CD8-positive, alpha-beta memory T cell (primary cell): ENCODE measurements at regions not wholly inside any gene's neighbourhood (a gene's known extent, or its start where the extent isn't known, plus 50 kb on each side); places are given as distances from the start of the nearest gene placed in this dataset.

Source experiments
- CTCF ChIA-PET: fragments of 350-600 bp; sonication (Branson Sonifier 250); formaldehyde crosslinking; loops from one replicate; lab custom pipeline; 2021; ENCODE audit warnings: antibody characterized with exemption; lab: Charles Lee
- POLR2A ChIA-PET: fragments of 350-600 bp; sonication (Branson Sonifier 250); formaldehyde crosslinking; loops from one replicate; lab custom pipeline; 2021; ENCODE audit warnings: antibody characterized with exemption; lab: Charles Lee
- DNase-seq, 5 donors: peaks; one replicate each; pipeline versions ENCODE4 v3.0.0 to v3.0.0-alpha.2; 2020 to 2022; ENCODE audit warnings: mixed read lengths in 1 of 5
- H3K27ac ChIP-seq: one replicate; pipeline ENCODE4 v1.7.0; 2013; ENCODE audit warnings: low read depth, mild to moderate bottlenecking, low read length, moderate library complexity
- H3K27me3 ChIP-seq: 2 replicates; pipeline ENCODE4 v1.7.0; 2013; ENCODE audit warnings: low read length, mild to moderate bottlenecking; ENCODE audit not compliant: insufficient read depth, poor library complexity, severe bottlenecking
- H3K36me3 ChIP-seq: 2 replicates; pipeline ENCODE4 v1.7.0; 2013; ENCODE audit warnings: mild to moderate bottlenecking, low read length, moderate library complexity; ENCODE audit not compliant: insufficient read depth
- H3K4me1 ChIP-seq: 2 replicates; pipeline ENCODE4 v1.7.0; 2013; ENCODE audit warnings: mild to moderate bottlenecking, low read length, moderate library complexity; ENCODE audit not compliant: insufficient read depth
- H3K4me3 ChIP-seq: 2 replicates; pipeline ENCODE4 v1.7.0; 2013; ENCODE audit warnings: mild to moderate bottlenecking, low read length
- H3K9me3 ChIP-seq: 2 replicates; pipeline ENCODE4 v1.7.0; 2013; ENCODE audit warnings: mild to moderate bottlenecking, low read length
- H3K27ac Mint-ChIP-seq, 8 donors: one replicate each; pipeline ENCODE4 v1.8.0; 2020 to 2021; ENCODE audit warnings: mixed read lengths in 8 of 8, mild to moderate bottlenecking in 6 of 8, inconsistent platforms in 3 of 8, moderate library complexity in 3 of 8
- H3K27me3 Mint-ChIP-seq, 2 donors: one replicate each; pipeline ENCODE4 v1.8.0; 2020 to 2021; ENCODE audit warnings: mixed read lengths in 2 of 2, mild to moderate bottlenecking in 1 of 2, moderate library complexity in 1 of 2
- H3K36me3 Mint-ChIP-seq, 3 donors: one replicate each; pipeline ENCODE4 v1.8.0; 2020 to 2021; ENCODE audit warnings: mixed read lengths in 3 of 3, inconsistent platforms in 1 of 3, mild to moderate bottlenecking in 1 of 3
- H3K4me1 Mint-ChIP-seq, 3 donors: one replicate each; pipeline ENCODE4 v1.8.0; 2020 to 2021; ENCODE audit warnings: mixed read lengths in 3 of 3, inconsistent platforms in 1 of 3, mild to moderate bottlenecking in 1 of 3
- H3K4me3 Mint-ChIP-seq, 7 donors: one replicate each; pipeline ENCODE4 v1.8.0; 2020 to 2021; ENCODE audit warnings: mixed read lengths in 7 of 7, mild to moderate bottlenecking in 6 of 7, moderate library complexity in 4 of 7, inconsistent platforms in 2 of 7
- H3K9me3 Mint-ChIP-seq, 5 donors: one replicate each; pipeline ENCODE4 v1.8.0; 2020 to 2022; ENCODE audit warnings: mixed read lengths in 5 of 5, mild to moderate bottlenecking in 3 of 5, moderate library complexity in 2 of 5, inconsistent platforms in 1 of 5

DNA sequence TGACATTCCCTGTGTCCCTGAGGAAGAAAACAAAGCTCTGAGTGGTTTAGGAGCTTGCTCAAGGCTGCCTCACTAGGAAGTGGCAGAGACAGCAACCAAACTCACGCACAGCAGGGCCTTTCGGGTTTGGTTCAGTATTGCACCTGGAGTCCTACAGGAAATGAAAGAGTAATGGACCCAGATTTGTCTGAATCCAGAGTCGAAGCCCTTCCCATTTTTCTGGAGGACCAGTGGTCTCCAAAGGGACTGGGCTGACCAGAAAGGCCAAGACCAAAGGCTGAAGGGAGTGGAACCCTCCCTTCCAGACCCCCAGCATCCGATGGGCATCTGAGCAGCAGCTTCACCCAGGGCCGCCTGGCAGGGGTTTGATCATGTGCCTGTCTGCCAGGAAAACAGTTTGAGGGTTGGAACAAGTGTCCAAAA is 85.5 kb upstream of the RPL38 start:
- POLR2A ChIA-PET: no interaction called here
- CTCF ChIA-PET: no interaction called here
- DNase-seq: no peak
- no peaks in the 10 kb centered on the region for H3K9me3 ChIP-seq
- H3K36me3 ChIP-seq: no peaks in the 10 kb centered on the region
- H3K4me1 ChIP-seq: no peaks in the 10 kb centered on the region
- H3K4me3 ChIP-seq: no peak overlapping the region
- Mint-ChIP-seq H3K4me3 (no peak overlapping the region), H3K27me3 (peaks cover 0 to 56% of the 10 kb centered on the region in 2 donors), H3K4me1 (no peaks in the 10 kb centered on the region), H3K9me3 (peaks cover 0 to 1% (median 0%) of the 10 kb centered on the region in 5 donors), H3K27ac (no peak overlapping the region), H3K36me3 (no peaks in the 10 kb centered on the region)
- H3K27ac ChIP-seq: no peak overlapping the region
- peaks cover 3% of the 10 kb centered on the region for H3K27me3 ChIP-seq

DNA sequence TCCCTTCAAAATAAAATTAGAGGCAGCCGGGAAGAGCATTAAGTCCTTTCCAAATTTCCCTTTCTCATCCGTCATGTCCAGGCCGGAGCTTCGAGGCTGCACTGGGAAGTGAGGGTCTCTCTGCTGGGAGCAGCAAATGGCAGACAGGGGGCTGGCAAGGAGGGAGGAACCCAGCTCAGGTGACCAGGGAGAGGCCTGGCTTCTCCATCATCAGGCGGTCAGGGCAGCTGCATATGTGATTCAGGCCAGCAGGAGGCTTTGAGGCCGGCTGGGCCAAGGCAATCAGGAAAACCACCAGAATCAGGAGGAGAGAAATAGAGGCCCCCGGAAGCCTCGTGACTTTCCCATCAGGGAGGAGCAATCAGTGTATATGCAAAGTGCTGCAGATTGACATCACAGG is 85.0 kb upstream of the RPL38 start:
- DNase-seq: no peak
- Histone ChIP-seq H3K9me3 (no peaks in the 10 kb centered on the region), H3K4me1 (no peaks in the 10 kb centered on the region), H3K4me3 (no peak overlapping the region), H3K36me3 (no peaks in the 10 kb centered on the region), H3K27me3 (peaks cover 3% of the 10 kb centered on the region), H3K27ac (no peak overlapping the region)
- H3K27me3 Mint-ChIP-seq: peaks cover 0 to 59% of the 10 kb centered on the region in 2 donors
- H3K4me1 Mint-ChIP-seq: no peaks in the 10 kb centered on the region
- no peak overlapping the region for H3K4me3 Mint-ChIP-seq
- ChIA-PET POLR2A (no interaction called here), CTCF (no interaction called here)
- no peak overlapping the region for H3K27ac Mint-ChIP-seq
- H3K36me3 Mint-ChIP-seq: no peaks in the 10 kb centered on the region
- H3K9me3 Mint-ChIP-seq: peaks cover 0 to 1% (median 0%) of the 10 kb centered on the region in 5 donors

DNA sequence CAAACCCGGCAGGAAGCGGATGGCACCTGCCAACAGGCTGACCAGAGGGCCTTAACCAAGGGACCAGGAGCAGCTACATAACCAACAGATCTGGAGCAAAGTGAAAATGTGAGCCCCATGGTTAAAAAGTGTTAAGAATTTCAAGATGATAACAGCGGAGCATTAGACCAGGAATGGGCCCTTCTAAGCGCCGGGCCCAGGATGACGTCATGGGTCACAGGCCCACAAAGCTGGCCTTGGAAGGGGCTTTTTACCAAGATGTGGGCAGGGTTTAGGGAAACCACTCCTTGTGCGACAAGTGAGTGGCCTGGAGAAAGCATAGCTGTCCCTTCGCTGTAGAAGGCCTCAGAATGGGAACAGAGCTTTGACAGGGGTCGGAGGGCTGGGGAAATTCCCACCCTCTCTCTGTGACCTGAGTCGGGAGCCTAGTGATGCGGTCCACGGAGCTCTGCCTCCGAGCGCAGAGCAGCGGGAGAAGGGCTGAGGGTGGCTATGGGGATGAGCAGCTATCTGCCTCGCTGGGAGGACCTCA is 84.4 kb upstream of the RPL38 start:
- Histone ChIP-seq H3K4me1 (no peaks in the 10 kb centered on the region), H3K9me3 (no peaks in the 10 kb centered on the region), H3K27ac (no peak overlapping the region), H3K4me3 (no peak overlapping the region), H3K27me3 (peaks cover 3% of the 10 kb centered on the region), H3K36me3 (no peaks in the 10 kb centered on the region)
- no peaks in the 10 kb centered on the region for H3K36me3 Mint-ChIP-seq
- peaks cover 0 to 1% (median 0%) of the 10 kb centered on the region in 5 donors for H3K9me3 Mint-ChIP-seq
- peaks cover 0 to 57% of the 10 kb centered on the region in 2 donors for H3K27me3 Mint-ChIP-seq
- DNase-seq: no peak
- CTCF ChIA-PET: no interaction called here
- H3K4me3 Mint-ChIP-seq: no peak overlapping the region
- H3K27ac Mint-ChIP-seq: no peak overlapping the region
- no peaks in the 10 kb centered on the region for H3K4me1 Mint-ChIP-seq
- POLR2A ChIA-PET: no interaction called here

DNA sequence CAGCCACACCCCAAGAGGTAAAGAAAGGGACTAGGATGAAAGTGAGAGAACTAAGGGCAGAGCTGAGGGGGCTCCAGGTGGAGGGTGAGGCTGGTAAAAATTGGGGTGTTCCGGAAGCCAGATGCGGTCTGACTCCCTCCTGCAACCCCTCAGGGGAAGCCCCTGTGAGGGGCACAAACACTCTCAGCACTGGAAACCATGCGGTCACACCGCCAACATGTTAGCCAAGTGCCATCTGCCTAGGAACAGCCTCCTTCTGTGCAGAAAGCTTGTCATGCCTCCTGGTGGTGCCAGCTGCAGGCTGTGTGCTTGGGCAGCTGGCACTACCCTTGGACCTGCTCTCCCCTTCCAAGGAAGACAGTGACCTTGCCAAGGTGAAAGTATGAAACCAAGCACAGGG is 83.5 kb upstream of the RPL38 start:
- POLR2A ChIA-PET: no interaction called here
- H3K4me1 ChIP-seq: no peaks in the 10 kb centered on the region
- H3K4me1 Mint-ChIP-seq: no peaks in the 10 kb centered on the region
- H3K9me3 ChIP-seq: no peaks in the 10 kb centered on the region
- peaks cover 0 to 1% (median 0%) of the 10 kb centered on the region in 5 donors for H3K9me3 Mint-ChIP-seq
- H3K36me3 Mint-ChIP-seq: no peaks in the 10 kb centered on the region
- no peak overlapping the region for H3K4me3 Mint-ChIP-seq
- H3K4me3 ChIP-seq: no peak overlapping the region
- H3K36me3 ChIP-seq: no peaks in the 10 kb centered on the region
- no peak for DNase-seq
- H3K27ac ChIP-seq: no peak overlapping the region
- peaks cover 3% of the 10 kb centered on the region for H3K27me3 ChIP-seq
- CTCF ChIA-PET: no interaction called here
- H3K27ac Mint-ChIP-seq: no peak overlapping the region
- peaks cover 0 to 60% of the 10 kb centered on the region in 2 donors for H3K27me3 Mint-ChIP-seq

DNA sequence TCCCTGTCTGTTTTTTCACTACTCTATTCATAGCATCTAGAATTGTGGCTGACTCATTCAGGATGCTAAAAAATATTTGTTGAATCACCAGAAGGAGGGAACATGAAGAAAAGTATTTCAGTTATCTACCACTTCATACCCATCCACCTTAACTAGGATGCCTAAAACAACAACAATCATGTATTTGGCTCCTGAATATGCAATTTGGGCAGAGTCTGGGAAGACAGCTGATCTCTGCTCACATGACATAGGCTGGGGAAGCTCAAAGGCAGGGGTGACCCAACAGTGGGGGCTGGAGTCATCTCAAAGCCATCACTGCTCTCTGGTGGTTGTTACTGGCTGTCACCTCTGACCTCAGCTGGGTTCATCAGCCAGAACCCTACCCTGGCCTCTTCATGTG is 80.1 kb upstream of the RPL38 start:
- DNase-seq: no peak
- ChIA-PET CTCF (interaction anchor here (1.0 kb wide), 1 partner anchor 14 kb away, joined by 4 read pairs; no protein-coding TSS in a partner anchor), POLR2A (no interaction called here)
- Mint-ChIP-seq H3K36me3 (peaks cover 0 to 3% (median 1%) of the 10 kb centered on the region in 3 donors), H3K27ac (no peak overlapping the region), H3K9me3 (peaks cover 0 to 6% (median 0%) of the 10 kb centered on the region in 5 donors), H3K4me1 (no peaks in the 10 kb centered on the region), H3K4me3 (no peak overlapping the region), H3K27me3 (peaks cover 7 to 56% of the 10 kb centered on the region in 2 donors)
- Histone ChIP-seq H3K4me3 (no peak overlapping the region), H3K4me1 (no peaks in the 10 kb centered on the region), H3K9me3 (no peaks in the 10 kb centered on the region), H3K36me3 (no peaks in the 10 kb centered on the region), H3K27me3 (no peaks in the 10 kb centered on the region), H3K27ac (no peak overlapping the region)

DNA sequence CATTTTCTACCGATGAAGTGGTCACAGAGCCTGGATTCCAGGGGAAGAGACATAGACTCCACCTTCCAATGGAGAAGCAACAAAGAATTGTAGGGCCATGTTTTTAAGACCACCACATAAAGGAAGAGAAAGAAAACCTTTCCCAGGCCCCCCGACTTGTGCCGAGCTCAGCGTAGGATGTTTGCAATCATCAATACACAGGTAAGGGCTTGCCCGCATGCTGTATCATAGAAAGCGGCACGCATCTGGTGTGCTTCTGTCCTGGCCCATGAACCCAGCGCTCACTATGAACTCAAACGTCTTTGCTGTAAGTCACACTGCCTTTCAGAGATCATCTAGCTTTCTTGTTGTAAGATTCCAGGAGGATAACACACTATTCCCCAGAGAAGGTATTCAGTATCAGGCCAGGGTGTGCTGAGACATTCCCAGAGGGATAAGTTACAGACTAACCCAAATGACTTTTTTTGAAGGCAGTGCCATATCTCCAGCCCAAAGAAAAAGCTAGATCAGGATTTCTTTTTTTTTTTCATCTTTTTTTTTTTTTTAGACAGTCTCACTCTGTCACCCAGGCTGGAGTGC is 79.5 kb upstream of the RPL38 start:
- ChIA-PET POLR2A (no interaction called here), CTCF (interaction anchor here (0.9 to 1.0 kb wide), 2 partner anchors 11 to 14 kb away, joined by 4 read pairs; no protein-coding TSS in a partner anchor)
- Histone ChIP-seq H3K4me1 (no peaks in the 10 kb centered on the region), H3K4me3 (no peak overlapping the region), H3K36me3 (no peaks in the 10 kb centered on the region), H3K9me3 (no peaks in the 10 kb centered on the region), H3K27ac (no peak overlapping the region), H3K27me3 (no peaks in the 10 kb centered on the region)
- H3K27ac Mint-ChIP-seq: no peak overlapping the region
- peaks cover 0 to 3% (median 1%) of the 10 kb centered on the region in 3 donors for H3K36me3 Mint-ChIP-seq
- H3K27me3 Mint-ChIP-seq: peaks cover 7 to 54% of the 10 kb centered on the region in 2 donors
- peaks cover 0 to 6% (median 0%) of the 10 kb centered on the region in 5 donors for H3K9me3 Mint-ChIP-seq
- no peak for DNase-seq
- H3K4me3 Mint-ChIP-seq: no peak overlapping the region
- no peaks in the 10 kb centered on the region for H3K4me1 Mint-ChIP-seq

DNA sequence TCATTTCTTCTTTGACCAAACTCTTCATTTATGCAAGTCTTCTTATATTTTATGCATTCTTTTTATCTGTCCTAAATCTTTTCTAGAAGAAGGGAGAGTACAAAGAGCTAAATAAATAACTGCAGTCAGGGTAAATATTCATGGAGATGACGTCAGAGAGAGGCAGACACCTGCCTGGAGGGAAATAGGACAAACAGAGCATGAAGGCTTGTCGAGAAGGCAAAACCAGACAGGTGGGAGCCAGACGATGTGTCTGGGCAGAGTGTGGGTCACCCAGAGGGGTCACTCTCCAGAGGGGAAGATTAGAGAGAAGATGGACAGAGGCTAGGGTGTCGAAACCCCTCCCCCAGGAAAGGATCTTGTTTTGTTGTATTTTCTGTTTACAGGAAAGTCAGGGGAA is 78.3 kb upstream of the RPL38 start:
- ChIA-PET CTCF (no interaction called here), POLR2A (no interaction called here)
- Histone ChIP-seq H3K27me3 (no peaks in the 10 kb centered on the region), H3K27ac (no peak overlapping the region), H3K4me3 (no peak overlapping the region), H3K4me1 (no peaks in the 10 kb centered on the region), H3K36me3 (no peaks in the 10 kb centered on the region), H3K9me3 (no peaks in the 10 kb centered on the region)
- Mint-ChIP-seq H3K36me3 (peaks cover 0 to 3% (median 1%) of the 10 kb centered on the region in 3 donors), H3K27me3 (peaks cover 7 to 57% of the 10 kb centered on the region in 2 donors), H3K9me3 (peaks cover 0 to 6% (median 0%) of the 10 kb centered on the region in 5 donors), H3K4me3 (no peak overlapping the region), H3K4me1 (no peaks in the 10 kb centered on the region), H3K27ac (peak overlapping the region in 1 of 8 donors; percentile 29)
- DNase-seq: no peak

DNA sequence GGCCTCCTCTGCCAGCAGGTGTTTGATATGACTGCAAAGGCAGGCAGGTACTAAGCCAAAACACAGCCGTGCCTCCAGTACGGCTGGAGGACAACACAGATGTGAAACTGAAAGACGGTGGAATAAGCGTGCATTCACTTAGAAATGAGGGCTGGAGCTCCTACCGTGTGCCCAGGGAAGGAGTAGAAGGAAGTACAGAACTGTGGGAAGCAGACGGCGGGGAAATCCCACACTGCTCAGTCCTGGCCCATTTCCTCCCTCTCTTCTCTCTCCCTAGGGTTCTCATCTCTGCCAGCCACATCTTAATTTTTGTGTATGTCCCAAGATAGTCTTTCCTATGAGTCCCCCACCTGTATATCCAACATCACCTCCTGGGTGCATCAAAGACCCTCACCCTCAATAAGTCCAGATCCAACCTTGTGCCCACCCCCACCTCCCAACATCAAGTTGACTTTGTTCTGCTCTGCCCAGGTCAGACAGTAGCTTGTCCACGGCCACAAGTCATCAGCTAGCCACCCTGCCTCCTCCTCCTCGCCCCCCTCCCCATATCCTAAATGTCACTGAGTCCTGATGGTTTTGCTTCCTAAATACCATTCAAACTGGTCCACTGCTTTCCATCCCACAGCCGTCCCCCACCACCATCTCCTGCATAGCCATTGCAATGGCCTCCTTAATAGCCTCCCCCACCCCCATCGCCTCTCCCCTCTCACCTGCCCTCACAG is 77.1 kb upstream of the RPL38 start:
- ChIA-PET CTCF (no interaction called here), POLR2A (no interaction called here)
- no peaks in the 10 kb centered on the region for H3K9me3 ChIP-seq
- no peaks in the 10 kb centered on the region for H3K36me3 ChIP-seq
- Mint-ChIP-seq H3K36me3 (peaks cover 0 to 3% (median 1%) of the 10 kb centered on the region in 3 donors), H3K4me1 (no peaks in the 10 kb centered on the region), H3K4me3 (no peak overlapping the region), H3K27ac (no peak overlapping the region), H3K9me3 (peaks cover 0 to 6% (median 0%) of the 10 kb centered on the region in 5 donors), H3K27me3 (peaks cover 12 to 64% of the 10 kb centered on the region in 2 donors)
- no peak for DNase-seq
- no peak overlapping the region for H3K27ac ChIP-seq
- no peaks in the 10 kb centered on the region for H3K4me1 ChIP-seq
- no peaks in the 10 kb centered on the region for H3K27me3 ChIP-seq
- H3K4me3 ChIP-seq: no peak overlapping the region
